22Rv1 (cell line): ENCODE measurements at regions not wholly inside any gene's neighbourhood (a gene's known extent, or its start where the extent isn't known, plus 50 kb on each side); places are given as distances from the start of the nearest gene placed in this dataset.

Experiments
- H3K27ac ChIP-seq: fragments of 450-650 bp; 2 replicates; pipeline ENCODE4 v1.5.1; 2017
- CTCF ChIP-seq: fragments of 450-650 bp; IDR thresholded peaks from 2 replicates; pipeline ENCODE4 v1.5.1; 2017; ENCODE audit warnings: mild to moderate bottlenecking
- ZFX ChIP-seq: fragments of 450-650 bp; IDR thresholded peaks from 2 replicates; pipeline ENCODE4 v1.6.1; 2017; ENCODE audit warnings: antibody characterized with exemption, borderline replicate concordance

- no peak overlapping the region for H3K27ac ChIP-seq
- TF ChIP-seq CTCF, result no peak
- no peak for TF ChIP-seq ZFX
Measured at GRCh38 chr20:12927489-12927888, 81.3 kb upstream of the SPTLC3 start.

GRCh38 chr20:12928358-12928754 lies 80.4 kb upstream of the SPTLC3 start:
- no peak overlapping the region for H3K27ac ChIP-seq
- TF ChIP-seq CTCF, result no peak

GRCh38 chr20:12928755-12929401 lies 79.9 kb upstream of the SPTLC3 start:
- TF ChIP-seq CTCF (no peak), ZFX (no peak)

GRCh38 chr20:12936020-12936419 lies 72.8 kb upstream of the SPTLC3 start:
- no peak for TF ChIP-seq CTCF
- no peak for TF ChIP-seq ZFX
- no peak overlapping the region for H3K27ac ChIP-seq

More at GRCh38 chr20:12928755-12929401, 79.9 kb upstream of the SPTLC3 start:
- H3K27ac ChIP-seq, result no peak overlapping the region

- TF ChIP-seq CTCF (no peak), ZFX (no peak)
Measured at GRCh38 chr20:12936524-12936923, 72.2 kb upstream of the SPTLC3 start.

GRCh38 chr20:12941025-12941424 lies 67.7 kb upstream of the SPTLC3 start:
- TF ChIP-seq ZFX (no peak), CTCF (no peak)
- H3K27ac ChIP-seq, result no peak overlapping the region

More at GRCh38 chr20:12936524-12936923, 72.2 kb upstream of the SPTLC3 start:
- no peak overlapping the region for H3K27ac ChIP-seq

- no peak for TF ChIP-seq ZFX
- no peak for TF ChIP-seq CTCF
- no peak overlapping the region for H3K27ac ChIP-seq
Measured at GRCh38 chr20:12942123-12942522, 66.6 kb upstream of the SPTLC3 start.
